ENCODE measurements at regions not wholly inside any gene's neighbourhood (a gene's known extent, or its start where the extent isn't known, plus 50 kb on each side); places are given as distances from the start of the nearest gene placed in this dataset.

DNA sequence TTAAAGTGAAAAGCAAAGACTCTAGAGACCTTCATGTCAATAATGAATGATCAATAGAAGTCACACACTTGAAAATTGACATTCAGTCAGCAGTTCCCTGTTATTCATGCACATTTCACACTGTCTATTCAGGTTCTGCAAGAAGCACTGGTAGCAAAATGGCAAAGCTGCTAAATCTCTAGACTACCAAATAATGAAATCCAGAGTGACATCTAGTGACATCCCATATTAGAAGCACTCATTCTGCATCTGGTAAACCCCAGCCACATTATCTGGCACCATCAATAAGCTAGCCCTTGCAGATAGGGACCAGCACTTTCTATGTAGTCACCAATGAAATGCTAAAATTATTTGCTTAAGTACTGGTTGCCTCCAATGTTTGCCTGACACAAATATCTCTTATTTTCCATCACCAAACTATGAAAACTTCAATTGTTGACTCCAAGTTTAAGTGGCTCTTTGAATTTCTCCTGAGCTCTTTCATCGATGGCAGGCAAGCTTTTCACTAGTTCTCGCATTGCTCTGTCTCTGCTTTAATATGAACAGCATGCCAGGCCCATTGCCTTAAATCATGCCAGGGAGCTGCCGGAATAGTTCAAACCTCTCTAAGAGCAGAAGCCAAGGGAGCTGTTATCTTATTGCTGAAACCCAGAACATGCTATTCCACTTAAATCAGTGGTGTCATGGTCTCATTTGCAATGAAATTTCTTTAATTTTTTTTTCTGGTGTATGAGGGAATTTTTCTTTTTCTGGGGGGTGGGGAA, 409.9 kb downstream of the MZT1 start:
- TF ChIP-seq POLR2A (IDR thresholded peaks at IDR 0.05; ENCODE audit: low read length) (no peak), GATA1 (IDR thresholded peaks at IDR 0.05; ENCODE audit: low read depth, low read length) (no peak)

All from erythroblast (primary cell).